ENCODE measurements at regions not wholly inside any gene's neighbourhood (a gene's known extent, or its start where the extent isn't known, plus 50 kb on each side); places are given as distances from the start of the nearest gene placed in this dataset.

DNA sequence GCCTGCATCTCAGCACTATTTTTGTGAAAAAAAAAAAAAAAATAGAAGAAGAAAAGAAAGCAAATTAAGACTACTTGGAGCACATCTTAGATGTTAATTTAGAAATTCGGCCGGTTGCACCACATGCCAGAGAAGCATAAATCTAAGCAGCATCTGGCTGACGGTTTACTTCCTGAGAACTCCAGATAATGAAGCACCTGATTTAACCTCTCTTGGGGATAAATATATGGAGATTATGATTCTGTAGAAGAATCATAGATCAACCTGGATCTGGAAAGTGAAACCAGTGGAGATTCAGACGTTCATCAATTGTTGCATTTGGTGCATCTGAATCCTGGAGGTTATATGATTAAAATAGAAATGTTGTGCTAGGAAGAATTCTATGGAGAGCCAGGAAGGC, 102.1 kb upstream of the SH3BP4 start:
- TF ChIP-seq, protein P1, sequence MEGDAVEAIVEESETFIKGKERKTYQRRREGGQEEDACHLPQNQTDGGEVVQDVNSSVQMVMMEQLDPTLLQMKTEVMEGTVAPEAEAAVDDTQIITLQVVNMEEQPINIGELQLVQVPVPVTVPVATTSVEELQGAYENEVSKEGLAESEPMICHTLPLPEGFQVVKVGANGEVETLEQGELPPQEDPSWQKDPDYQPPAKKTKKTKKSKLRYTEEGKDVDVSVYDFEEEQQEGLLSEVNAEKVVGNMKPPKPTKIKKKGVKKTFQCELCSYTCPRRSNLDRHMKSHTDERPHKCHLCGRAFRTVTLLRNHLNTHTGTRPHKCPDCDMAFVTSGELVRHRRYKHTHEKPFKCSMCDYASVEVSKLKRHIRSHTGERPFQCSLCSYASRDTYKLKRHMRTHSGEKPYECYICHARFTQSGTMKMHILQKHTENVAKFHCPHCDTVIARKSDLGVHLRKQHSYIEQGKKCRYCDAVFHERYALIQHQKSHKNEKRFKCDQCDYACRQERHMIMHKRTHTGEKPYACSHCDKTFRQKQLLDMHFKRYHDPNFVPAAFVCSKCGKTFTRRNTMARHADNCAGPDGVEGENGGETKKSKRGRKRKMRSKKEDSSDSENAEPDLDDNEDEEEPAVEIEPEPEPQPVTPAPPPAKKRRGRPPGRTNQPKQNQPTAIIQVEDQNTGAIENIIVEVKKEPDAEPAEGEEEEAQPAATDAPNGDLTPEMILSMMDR (IDR thresholded peaks at IDR 0.05) = no peak
- TF ChIP-seq JUN (CRISPR knock-in tag; IDR thresholded peaks at IDR 0.05) (no peak), TP53 (CRISPR knock-in tag; IDR thresholded peaks at IDR 0.05) (no peak), ZNF423 (CRISPR knock-in tag; IDR thresholded peaks at IDR 0.05) (no peak), TEAD1 (CRISPR knock-in tag; IDR thresholded peaks at IDR 0.05) (no peak), NFATC4 (CRISPR knock-in tag; IDR thresholded peaks at IDR 0.05) (no peak), ZNF317 (CRISPR knock-in tag; IDR thresholded peaks at IDR 0.05; ENCODE audit: borderline replicate concordance, low read depth) (no peak), NFYB (CRISPR knock-in tag; conservative IDR thresholded peaks at IDR 0.05; ENCODE audit: low read depth) (no peak)
- TF ChIP-seq, protein P2, sequence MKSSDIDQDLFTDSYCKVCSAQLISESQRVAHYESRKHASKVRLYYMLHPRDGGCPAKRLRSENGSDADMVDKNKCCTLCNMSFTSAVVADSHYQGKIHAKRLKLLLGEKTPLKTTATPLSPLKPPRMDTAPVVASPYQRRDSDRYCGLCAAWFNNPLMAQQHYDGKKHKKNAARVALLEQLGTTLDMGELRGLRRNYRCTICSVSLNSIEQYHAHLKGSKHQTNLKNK (CRISPR knock-in tag; IDR thresholded peaks at IDR 0.05) = no peak

All from WTC11 (cell line).